H1 (cell line): ENCODE measurements at regions not wholly inside any gene's neighbourhood (a gene's known extent, or its start where the extent isn't known, plus 50 kb on each side); places are given as distances from the start of the nearest gene placed in this dataset.

Source experiments
- BACH1 ChIP-seq: IDR thresholded peaks from 2 replicates; pipeline ENCODE4 v1.6.1; 2012; ENCODE audit warnings: low read length, improper control_type of control experiment
- BCL11A ChIP-seq, 2 experiments: IDR thresholded peaks; one replicate each; pipeline ENCODE4 v1.6.1; 2011; ENCODE audit warnings: low read depth in 2 of 2, low read length in 2 of 2, mild to moderate bottlenecking in 2 of 2
- CBX5 ChIP-seq: fragments of 300-800, 300-1000 bp; sonication (generic); IDR thresholded peaks from 2 replicates; pipeline ENCODE4 v1.7.1; 2016; ENCODE audit warnings: antibody characterized with exemption, low read length, low read depth
- EZH2 ChIP-seq: fragments of 200-600 bp; sonication (generic); IDR thresholded peaks from 2 replicates; pipeline ENCODE4 v1.7.1; 2012; ENCODE audit warnings: low read depth, mild to moderate bottlenecking, moderate library complexity, low read length, inconsistent platforms; ENCODE audit not compliant: severe bottlenecking
- KDM5A ChIP-seq: fragments of 200-600 bp; IDR thresholded peaks from 2 replicates; pipeline ENCODE4 v1.7.1; 2012; ENCODE audit warnings: mild to moderate bottlenecking, low read length, inconsistent platforms, mixed read lengths
- POLR2A ChIP-seq, 2 experiments: IDR thresholded peaks; 1 replicate in 1 of 2; 2 replicates in 1 of 2; pipeline ENCODE4 v1.6.1; 2011; ENCODE audit warnings: low read depth in 2 of 2, low read length in 2 of 2, mild to moderate bottlenecking in 2 of 2; ENCODE audit errors: control extremely low read depth in 1 of 2
- RFX5 ChIP-seq: IDR thresholded peaks from 2 replicates; pipeline ENCODE4 v1.6.1; 2011; ENCODE audit warnings: low read depth, low read length, improper control_type of control experiment, borderline replicate concordance
- RXRA ChIP-seq: IDR thresholded peaks from 2 replicates; pipeline ENCODE4 v1.6.1; 2011; ENCODE audit warnings: low read depth, mild to moderate bottlenecking, low read length, moderate library complexity; ENCODE audit not compliant: insufficient read depth
- SP2 ChIP-seq: IDR thresholded peaks from 2 replicates; pipeline ENCODE4 v1.6.1; 2012; ENCODE audit warnings: mild to moderate bottlenecking, low read length, inconsistent platforms
- SRF ChIP-seq: IDR thresholded peaks from 2 replicates; pipeline ENCODE4 v1.6.1; 2011; ENCODE audit warnings: mild to moderate bottlenecking, low read depth, low read length, moderate library complexity
- TEAD4 ChIP-seq: IDR thresholded peaks from 2 replicates; pipeline ENCODE4 v1.6.1; 2012; ENCODE audit warnings: low read depth, low read length, inconsistent platforms, mixed read lengths
- TF ChIP-seq, protein P1 (sequence below): fragments of 300-600 bp; sonication (generic); IDR thresholded peaks from 2 replicates; pipeline ENCODE4 v1.7.1; 2012; ENCODE audit warnings: low read length, moderate library complexity, mild to moderate bottlenecking, inconsistent platforms; ENCODE audit not compliant: insufficient replicate concordance

DNA sequence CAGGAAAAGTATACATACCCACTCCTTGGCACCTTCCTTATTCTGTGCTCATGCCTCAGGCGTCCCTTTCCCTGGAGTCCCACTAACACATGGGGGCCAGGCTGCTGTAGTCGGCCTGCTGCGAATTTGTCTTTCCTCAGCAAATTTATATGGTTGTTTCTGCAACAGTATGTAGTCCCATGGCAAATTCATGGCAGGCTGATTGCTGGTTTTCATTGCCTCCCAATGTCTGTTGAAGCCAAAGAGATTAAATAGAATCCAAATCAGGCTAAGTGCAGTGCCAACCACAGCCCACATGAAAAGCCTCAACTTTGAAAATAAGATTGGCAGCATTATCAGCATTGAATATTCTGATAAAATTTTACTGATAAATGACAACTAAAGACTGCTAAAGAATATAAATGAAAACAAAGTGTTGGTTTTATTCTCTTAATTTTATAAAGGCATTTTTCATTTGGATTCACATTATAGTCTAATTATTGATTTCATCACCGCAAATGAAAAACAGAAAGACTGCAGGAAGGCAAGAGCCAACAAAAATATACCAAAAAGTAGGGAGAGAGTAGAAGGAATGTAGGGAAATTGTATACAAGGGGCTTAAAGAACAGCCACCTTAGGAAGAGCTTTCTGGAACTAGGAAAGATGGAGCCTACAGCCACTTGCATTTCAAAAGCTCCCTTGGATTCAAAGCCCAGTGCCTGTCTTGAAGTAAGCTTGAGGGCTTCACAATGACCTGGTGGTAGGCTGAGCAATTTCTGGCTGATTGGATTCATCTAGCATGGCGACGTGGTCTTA lies 283.7 kb upstream of the MMADHC start (continued):
- TF ChIP-seq, protein P1, sequence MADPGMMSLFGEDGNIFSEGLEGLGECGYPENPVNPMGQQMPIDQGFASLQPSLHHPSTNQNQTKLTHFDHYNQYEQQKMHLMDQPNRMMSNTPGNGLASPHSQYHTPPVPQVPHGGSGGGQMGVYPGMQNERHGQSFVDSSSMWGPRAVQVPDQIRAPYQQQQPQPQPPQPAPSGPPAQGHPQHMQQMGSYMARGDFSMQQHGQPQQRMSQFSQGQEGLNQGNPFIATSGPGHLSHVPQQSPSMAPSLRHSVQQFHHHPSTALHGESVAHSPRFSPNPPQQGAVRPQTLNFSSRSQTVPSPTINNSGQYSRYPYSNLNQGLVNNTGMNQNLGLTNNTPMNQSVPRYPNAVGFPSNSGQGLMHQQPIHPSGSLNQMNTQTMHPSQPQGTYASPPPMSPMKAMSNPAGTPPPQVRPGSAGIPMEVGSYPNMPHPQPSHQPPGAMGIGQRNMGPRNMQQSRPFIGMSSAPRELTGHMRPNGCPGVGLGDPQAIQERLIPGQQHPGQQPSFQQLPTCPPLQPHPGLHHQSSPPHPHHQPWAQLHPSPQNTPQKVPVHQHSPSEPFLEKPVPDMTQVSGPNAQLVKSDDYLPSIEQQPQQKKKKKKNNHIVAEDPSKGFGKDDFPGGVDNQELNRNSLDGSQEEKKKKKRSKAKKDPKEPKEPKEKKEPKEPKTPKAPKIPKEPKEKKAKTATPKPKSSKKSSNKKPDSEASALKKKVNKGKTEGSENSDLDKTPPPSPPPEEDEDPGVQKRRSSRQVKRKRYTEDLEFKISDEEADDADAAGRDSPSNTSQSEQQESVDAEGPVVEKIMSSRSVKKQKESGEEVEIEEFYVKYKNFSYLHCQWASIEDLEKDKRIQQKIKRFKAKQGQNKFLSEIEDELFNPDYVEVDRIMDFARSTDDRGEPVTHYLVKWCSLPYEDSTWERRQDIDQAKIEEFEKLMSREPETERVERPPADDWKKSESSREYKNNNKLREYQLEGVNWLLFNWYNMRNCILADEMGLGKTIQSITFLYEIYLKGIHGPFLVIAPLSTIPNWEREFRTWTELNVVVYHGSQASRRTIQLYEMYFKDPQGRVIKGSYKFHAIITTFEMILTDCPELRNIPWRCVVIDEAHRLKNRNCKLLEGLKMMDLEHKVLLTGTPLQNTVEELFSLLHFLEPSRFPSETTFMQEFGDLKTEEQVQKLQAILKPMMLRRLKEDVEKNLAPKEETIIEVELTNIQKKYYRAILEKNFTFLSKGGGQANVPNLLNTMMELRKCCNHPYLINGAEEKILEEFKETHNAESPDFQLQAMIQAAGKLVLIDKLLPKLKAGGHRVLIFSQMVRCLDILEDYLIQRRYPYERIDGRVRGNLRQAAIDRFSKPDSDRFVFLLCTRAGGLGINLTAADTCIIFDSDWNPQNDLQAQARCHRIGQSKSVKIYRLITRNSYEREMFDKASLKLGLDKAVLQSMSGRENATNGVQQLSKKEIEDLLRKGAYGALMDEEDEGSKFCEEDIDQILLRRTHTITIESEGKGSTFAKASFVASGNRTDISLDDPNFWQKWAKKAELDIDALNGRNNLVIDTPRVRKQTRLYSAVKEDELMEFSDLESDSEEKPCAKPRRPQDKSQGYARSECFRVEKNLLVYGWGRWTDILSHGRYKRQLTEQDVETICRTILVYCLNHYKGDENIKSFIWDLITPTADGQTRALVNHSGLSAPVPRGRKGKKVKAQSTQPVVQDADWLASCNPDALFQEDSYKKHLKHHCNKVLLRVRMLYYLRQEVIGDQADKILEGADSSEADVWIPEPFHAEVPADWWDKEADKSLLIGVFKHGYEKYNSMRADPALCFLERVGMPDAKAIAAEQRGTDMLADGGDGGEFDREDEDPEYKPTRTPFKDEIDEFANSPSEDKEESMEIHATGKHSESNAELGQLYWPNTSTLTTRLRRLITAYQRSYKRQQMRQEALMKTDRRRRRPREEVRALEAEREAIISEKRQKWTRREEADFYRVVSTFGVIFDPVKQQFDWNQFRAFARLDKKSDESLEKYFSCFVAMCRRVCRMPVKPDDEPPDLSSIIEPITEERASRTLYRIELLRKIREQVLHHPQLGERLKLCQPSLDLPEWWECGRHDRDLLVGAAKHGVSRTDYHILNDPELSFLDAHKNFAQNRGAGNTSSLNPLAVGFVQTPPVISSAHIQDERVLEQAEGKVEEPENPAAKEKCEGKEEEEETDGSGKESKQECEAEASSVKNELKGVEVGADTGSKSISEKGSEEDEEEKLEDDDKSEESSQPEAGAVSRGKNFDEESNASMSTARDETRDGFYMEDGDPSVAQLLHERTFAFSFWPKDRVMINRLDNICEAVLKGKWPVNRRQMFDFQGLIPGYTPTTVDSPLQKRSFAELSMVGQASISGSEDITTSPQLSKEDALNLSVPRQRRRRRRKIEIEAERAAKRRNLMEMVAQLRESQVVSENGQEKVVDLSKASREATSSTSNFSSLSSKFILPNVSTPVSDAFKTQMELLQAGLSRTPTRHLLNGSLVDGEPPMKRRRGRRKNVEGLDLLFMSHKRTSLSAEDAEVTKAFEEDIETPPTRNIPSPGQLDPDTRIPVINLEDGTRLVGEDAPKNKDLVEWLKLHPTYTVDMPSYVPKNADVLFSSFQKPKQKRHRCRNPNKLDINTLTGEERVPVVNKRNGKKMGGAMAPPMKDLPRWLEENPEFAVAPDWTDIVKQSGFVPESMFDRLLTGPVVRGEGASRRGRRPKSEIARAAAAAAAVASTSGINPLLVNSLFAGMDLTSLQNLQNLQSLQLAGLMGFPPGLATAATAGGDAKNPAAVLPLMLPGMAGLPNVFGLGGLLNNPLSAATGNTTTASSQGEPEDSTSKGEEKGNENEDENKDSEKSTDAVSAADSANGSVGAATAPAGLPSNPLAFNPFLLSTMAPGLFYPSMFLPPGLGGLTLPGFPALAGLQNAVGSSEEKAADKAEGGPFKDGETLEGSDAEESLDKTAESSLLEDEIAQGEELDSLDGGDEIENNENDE: no peak
- TF ChIP-seq POLR2A (IDR thresholded peaks at IDR 0.05; ENCODE audit: control extremely low read depth in 1 of 2, low read depth in 2 of 2, low read length in 2 of 2) (no peak), BACH1 (no peak), RFX5 (no peak), EZH2 (no peak), SP2 (no peak), SRF (no peak), BCL11A (IDR thresholded peaks at IDR 0.05; ENCODE audit: low read depth in 2 of 2, low read length in 2 of 2) (no peak), CBX5 (no peak), RXRA (no peak), KDM5A (no peak), TEAD4 (no peak)
